ENCODE measurements at regions not wholly inside any gene's neighbourhood (a gene's known extent, or its start where the extent isn't known, plus 50 kb on each side); places are given as distances from the start of the nearest gene placed in this dataset.
"Not testable (repeated sequence)": the region's sequence is repeated elsewhere in the genome, so short reads cannot be mapped to it uniquely, and the experiment has no call there.

DNA sequence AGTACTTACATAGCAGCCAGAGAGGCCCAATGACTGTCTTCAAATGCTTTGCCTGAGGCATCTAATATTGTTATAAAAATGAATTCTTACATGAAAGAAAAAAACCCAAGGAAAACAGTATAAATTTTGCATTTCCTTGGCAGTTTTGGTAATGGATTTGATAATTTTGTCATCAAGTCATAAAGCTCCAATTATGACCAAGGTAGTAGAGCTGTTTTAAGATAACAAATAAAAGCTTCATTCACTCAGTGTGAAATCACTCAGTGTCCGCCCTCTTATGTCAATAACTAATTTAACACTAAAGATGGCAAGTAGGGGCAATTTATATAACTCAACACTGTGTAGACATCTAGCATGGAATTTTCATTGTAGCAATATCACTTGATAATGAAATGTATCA is 193.9 kb downstream of the ANKRD7 start:
- DNase-seq (ENCODE audit: low spot score) = no peak

DNA sequence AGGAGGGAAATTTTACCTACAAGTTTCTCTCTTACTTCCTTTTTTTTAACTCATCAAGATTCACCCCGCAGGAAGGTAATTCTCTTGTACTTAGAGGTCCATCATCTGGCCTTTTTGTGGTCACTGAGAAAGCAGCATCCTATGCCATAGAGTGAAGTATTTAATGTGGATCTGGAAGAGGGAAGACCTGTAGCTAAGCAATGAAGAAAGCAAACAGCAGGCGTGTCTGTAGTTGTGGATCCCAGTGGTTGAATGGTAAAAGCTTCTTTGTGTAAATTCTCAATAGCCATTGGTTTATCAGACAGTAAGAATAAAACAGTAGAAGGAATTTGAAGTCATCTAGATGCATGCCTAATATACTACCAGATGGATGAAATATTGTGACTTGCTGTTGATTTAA is 196.4 kb downstream of the ANKRD7 start:
- no peak for DNase-seq (ENCODE audit: low spot score)

DNA sequence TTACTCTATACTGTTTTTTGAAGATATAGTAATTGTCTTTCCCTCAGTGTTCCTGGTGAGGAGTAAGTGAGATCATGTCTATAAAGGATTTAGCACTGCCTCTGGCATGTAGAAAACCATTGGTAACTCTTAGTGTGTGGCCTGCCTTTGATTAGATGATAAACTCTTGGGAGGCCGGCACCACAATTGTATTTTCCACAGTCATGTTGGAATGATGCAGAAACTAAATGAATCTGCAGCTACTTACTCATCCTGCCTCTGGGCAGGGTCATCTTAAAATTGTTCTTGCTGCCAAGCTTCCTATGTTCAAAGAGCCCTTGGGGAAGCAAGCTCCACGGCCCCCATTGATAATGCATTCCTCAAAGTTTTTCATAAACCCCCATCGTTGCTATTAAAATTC is 204.6 kb downstream of the ANKRD7 start:
- no peak for DNase-seq (ENCODE audit: low spot score)

DNA sequence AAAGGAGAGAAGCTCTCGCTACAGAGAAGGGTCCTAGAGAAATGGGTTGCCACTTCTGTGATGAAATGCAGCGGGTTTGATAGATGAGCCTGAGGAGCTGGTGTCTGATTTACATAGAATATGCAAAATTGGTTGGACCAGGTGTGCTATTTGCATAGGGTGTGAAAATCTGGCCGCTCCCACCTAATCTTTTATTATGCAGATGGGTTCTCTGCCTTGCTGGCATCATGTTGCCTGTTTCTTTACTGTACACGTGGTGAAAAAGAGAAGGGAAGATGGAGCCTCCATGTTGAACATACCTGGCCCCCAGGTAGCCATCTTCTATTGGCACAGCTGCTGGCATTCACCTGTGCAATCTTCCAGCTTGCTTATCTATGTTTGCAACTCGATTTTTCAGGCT is 212.2 kb downstream of the ANKRD7 start:
- DNase-seq (ENCODE audit: low spot score) = no peak

DNA sequence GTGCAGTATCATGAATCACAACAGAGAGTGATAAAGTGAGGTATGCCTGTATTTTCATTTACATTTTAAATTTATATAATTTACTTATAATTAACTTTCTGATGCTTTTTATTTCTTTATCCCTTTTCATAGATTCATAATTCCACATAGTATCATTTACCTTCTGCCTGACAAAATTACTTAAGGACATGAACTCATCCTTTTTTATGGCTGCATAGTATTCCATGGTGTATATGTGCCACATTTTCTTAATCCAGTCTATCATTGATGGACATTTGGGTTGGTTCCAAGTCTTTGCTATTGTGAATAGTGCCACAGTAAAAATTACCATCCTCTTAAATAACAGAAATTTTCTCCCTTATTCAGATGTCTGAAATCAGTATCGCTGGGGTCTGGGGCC is 224.5 kb downstream of the ANKRD7 start:
- not testable (repeated sequence) for DNase-seq (ENCODE audit: low spot score)

DNA sequence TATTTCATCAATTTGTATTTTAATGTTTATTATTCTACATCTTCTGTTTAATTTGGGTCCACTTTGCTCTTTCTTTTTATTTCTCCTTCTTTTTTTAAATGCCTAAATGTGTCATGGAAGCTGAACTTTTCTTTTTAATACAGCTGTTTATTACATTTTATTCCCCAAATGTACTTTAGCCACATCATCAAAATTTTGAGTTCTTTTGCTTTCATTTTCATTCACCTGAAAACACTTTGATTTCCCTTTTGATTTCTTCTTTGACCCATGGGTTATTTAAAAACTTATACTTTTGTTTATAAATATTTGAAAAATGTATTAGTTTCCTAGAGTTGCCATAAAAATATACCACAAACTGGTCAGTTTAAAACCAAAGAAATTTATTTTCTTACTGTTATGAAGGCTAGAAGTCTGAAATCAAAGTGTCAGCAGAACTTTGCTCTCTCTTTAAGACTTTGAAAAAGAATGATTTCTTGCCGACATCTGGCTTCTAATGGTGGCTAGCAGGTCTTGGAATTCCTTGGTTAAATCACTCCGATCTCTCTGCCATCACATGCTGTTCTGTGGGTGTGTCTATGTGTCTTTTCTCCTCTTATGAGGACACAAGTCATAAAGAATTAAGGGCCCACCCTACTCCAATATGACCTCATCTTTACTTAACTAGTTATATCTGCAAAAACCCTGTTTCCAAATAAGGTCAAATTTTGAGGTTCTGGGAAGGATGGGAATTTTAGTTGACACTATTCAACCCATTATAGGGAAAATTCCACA is 225.5 kb downstream of the ANKRD7 start:
- no peak for DNase-seq (ENCODE audit: low spot score)

DNA sequence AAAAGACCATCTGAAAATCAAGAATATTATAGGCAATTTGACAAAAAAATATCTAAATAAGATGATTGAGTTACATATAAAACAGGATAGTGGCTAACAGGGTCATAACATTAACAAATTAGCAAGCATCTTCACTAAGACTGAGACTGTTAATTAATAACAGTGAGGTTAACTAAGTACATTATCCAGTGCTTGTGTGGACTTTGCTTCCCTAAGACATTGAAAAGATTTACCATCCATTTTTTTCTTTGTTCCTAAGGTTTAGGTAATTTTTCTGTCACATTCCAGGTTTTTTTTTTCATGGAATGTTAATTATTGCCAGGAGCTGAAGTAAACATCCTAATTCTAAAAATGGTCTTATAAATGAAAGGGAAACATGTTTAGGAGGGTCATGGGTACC is 227.6 kb downstream of the ANKRD7 start:
- no peak for DNase-seq (ENCODE audit: low spot score)

DNA sequence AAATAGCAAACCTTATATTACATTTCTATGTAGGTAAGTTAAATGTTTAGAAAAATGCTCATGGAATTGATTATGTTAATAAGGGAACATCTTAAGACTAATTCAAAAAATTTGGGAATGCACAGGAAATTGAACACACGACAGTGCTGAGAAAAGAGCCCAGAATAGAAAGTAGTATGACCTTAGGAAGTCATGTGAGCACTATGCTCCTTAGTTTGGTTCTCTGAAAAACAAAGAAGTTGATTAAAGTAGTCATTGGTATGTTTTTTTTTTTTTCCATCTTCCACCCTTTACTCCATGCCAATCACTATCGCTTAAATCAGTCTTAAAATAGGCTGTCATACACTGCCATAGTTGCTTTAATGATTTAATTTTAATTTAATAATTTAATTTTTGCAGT is 242.9 kb downstream of the ANKRD7 start:
- no peak for DNase-seq (ENCODE audit: low spot score)

DNA sequence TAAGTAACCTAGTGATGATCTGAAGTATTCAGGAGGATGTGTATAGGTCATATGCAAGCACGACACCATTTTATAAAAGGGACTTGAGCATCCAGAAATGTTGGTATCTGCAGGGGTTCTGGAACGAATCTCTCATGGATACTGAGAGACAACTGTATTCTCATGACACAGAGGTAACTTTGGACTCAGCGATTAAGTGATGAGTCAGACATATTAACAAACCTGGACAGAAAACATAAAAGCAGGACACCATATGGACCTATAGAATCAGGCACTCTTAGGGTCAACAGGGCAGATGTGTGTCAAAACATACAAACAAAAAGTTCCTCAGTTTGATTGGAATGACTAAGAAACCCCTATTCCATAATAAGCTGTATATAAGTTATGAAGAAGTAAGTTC is 248.1 kb downstream of the ANKRD7 start:
- DNase-seq (ENCODE audit: low spot score) = no peak

DNA sequence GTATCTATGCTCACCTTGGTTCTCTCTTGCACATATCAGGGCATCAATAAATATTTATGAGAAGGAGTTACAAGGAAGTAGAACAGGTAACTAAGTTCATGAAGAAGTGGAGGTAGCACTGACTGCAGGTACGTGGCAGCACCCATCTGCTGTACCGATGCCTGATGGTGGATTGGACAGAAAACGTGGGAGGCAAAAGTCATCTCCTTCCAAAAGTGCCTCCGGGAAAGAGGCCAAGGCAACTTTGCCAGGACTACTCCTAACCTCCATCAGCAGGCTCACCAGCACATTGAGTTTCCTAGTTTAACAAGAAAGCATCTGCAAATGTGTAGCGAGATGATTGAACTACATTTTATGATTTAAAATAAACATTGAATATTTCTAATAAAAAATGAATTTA is 248.8 kb downstream of the ANKRD7 start:
- no peak for DNase-seq (ENCODE audit: low spot score)

DNA sequence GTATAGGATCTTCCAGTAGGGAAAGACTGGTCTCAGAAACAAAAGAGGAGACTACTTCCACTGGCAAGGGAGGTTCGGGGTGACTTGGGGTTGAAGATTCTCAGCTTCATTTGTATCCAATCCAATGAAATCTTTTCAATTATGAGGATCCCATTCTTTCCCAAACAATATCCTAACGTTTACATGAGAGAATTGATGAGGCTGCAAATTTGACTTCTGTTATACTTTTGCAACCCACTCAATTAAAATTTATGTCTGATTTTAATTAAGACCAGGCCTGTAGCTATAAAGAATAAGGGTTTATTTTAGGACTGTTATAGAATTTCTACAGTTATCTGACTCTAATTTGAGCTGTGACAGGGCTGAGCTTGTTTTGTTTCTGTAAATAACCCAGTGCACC is 251.5 kb downstream of the ANKRD7 start:
- no peak for DNase-seq (ENCODE audit: low spot score)

DNA sequence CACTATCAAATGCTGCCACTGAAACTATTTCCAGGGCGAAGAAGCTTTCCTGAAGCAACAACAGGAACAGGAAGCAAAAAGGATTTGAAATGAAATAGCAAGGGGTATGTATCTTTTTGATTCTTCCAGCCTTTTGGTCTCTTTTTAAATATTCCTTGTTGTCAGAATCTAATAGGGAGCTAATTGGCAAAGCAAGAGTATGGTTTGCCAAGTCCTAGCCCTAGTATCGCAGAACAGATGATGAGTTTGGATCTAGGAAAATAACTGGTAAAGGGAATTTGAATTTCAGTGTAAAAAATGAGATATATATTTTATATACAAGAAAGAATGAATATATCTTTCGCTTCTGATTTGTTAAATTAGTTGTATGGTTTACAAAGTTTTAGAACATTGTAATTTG is 252.5 kb downstream of the ANKRD7 start:
- DNase-seq (ENCODE audit: low spot score) = no peak

DNA sequence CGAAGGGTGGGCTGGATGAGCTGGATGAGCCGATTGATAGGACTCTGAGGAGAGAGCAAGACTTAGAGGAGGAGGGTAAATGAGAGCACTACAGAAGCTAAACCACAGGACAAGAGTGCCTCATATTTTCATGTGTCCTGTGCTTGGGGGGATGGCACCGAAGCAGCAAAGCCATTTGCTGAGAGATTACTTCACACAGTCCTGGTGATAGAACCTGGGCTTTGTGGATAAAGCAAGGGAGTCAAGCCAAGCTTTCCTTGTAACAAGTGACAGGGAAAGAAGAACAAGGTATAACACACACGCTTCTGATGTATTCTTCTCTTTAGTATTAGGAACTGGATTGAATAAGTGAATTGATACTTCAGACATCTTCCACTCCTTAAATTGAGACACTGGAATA is 253.7 kb downstream of the ANKRD7 start:
- DNase-seq (ENCODE audit: low spot score) = no peak

DNA sequence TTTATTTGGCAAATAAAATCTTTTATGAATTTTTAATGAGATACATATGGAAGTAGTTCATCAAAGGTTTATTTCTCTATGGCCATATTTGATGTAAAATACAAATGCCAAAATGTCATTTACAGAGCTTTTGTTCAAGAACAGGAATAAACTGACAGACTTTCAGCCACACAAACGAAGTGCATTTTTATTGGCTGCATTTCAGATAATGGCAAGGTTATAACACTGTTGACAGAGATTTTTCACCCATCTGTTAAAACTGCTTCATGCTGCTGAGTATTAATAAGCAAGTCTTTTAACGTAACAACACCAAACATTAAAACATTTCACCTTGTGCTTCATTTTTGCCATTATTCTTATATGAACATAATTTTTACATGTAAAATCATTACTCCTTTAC is 254.4 kb downstream of the ANKRD7 start:
- DNase-seq (ENCODE audit: low spot score) = no peak

DNA sequence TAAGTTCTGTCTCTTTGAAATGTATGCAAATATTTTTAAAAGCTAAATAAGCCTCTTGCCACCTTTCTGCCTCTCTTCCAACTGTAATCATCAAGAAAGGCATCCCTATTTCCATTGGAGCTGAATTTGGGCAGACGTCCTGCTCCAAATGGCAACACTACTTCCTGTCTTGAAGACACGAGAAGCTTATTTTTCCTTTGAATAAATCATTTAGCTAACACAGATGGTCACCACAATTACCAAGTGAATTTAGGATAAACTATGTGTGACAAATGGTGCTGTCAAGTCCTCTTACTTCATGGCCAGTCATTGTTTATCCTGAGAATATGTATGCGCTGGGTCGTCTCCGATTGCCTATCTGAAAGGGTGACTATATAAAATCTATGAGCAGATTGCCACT is 268.0 kb downstream of the ANKRD7 start:
- no peak for DNase-seq (ENCODE audit: low spot score)

DNA sequence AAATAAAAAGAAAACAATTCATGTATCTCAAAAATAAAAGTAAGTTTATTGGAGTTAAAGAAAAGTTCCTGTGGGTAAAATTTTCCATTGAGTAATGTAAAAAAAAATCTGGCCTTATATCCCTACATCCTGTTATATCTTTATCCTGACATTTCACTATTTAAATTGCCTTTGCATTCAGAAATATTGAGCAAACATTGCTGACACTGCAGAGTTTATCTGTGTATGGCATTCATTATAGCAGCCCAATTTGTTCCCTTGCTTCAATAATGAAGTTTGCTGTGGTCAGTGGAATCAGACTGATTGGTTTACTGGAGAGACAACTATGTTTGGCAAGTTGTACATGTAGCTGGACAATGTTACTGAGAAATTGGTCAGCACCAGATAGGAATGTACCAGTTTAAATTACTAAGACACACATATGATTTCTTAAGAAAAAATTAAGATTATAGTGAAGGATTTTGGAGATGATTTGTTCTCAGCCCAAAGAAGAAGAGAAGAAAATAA is 271.7 kb downstream of the ANKRD7 start:
- no peak for DNase-seq (ENCODE audit: low spot score)

DNA sequence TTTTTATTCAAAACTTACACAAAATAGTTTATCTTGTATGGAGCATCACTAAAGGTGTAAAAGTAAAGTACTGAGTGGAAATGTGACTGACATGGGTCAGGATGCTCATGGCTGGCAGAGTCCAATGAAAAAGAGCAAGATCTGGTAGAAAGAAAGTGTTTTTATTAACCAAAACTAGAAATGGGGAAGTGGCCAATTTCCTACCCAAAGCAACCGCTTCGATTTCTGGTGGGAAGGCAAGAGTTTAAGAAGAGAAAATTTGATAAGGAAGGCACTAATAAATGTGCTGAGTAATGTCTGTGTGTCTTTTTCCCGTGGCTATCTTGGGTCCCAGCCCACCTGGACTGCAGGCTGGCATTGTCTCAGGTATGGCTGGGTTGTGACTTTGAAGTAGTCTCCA is 277.7 kb downstream of the ANKRD7 start:
- DNase-seq (ENCODE audit: low spot score) = no peak

DNA sequence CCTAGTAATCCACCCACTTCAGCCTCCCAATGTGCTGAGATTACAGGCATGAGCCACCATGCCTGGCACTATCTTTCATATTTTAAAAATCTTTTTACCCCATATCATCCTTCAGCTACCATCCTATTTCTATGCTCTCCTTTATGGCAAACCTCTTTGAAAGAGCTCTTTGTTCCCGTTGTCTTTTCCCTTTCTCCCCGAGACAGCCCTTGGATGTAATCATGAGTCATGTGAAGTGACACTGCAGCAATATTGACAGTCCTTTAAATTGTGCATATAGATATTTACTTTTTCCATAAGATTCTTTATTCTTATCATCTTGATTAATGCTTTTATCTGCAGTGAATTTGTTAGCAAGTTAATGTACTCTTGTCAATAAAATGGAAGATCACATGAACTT is 286.6 kb downstream of the ANKRD7 start:
- no peak for DNase-seq (ENCODE audit: low spot score)

DNA sequence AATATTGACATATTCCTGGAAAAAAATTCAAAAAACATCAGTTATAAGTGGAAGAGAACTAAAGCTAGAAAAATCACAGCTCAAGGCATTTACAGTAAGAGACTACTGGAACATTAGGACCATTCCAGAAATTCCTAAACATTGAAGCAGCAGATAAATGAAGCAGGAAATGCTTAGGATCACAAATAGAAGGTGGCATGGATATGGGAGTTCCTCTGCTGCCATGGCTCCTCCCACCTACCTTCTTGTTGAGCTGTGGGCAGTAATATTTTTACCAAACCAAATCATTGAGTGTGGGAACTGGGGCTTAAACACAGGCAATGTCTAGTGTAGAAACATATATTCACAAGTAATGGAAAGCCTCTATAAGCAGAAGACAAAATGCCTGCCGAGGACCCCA is 292.8 kb downstream of the ANKRD7 start:
- no peak for DNase-seq (ENCODE audit: low spot score)

DNA sequence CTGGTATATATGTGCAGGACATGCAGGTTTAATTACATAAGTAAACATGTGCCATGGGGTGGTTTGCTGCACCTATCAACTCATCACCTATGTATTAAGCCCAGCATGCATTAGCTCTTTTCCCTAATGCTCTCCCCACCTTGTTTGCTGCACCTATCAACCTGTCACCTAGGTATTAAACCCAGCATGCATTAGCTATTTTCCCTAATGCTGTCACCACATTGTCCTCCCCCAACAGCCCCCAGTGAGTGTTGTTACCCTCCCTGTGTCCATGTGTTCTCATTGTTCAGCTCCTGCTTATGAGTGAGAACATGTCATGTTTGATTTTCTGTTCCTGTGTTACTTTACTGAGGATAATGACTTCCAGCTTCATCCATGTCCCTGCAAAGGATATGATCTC is 300.5 kb downstream of the ANKRD7 start:
- DNase-seq (ENCODE audit: low spot score) = no peak

DNA sequence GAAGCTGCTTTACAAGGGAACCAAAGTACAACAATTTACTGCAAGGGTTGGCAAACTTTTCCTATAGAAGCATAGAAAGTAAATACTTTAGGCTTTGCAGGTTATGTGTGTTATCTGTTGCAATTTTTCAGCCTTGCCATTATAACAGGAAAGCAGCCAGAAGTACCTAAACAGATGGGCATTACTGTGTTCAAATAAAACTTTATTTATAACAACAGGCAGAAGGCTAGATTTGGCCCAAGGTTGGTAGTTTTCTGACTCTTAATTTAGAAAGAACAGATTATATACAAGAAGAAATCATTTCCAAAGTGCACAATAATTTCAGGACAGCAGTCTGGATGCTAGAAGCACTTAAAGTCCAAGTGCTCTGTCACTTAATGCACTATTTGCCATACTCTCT is 307.1 kb downstream of the ANKRD7 start:
- no peak for DNase-seq (ENCODE audit: low spot score)

DNA sequence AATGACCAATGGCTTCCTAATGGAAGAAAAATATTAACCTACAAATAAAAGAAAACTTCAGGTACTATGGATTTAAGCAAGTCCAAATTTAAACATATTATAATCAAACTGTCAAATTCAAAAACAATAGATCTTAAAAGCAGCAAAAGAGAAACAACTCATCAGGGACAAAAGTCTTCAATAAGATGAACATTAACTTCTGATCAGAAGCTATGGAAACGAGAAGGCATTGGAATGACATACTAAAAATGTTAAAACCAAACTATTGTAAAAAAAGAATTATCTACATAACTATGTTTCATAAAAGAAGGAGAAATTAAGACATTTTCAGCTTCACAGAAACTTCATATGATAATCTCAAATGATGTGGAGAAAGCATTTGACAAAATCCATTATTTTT is 334.7 kb downstream of the ANKRD7 start:
- no peak for DNase-seq (ENCODE audit: low spot score)

DNA sequence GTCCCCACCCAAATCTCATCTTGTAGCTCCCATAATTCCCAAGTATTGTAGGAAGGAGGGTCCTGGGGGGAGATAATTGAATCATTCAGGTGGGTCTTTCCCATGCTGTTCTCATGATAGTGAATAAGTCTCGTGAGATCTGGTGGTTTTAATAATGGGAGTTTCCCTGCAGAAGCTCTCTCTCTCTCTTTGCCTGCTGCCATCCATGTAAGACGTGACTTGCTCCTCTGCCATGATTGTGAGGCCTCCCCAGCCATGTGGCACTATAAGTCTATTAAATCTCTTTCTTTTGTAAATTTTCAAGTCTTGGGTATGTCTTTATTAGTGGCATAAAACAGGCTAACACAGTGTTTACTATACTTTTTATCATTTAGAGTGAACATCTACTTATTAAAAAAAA is 338.8 kb downstream of the ANKRD7 start:
- DNase-seq (ENCODE audit: low spot score) = no peak

DNA sequence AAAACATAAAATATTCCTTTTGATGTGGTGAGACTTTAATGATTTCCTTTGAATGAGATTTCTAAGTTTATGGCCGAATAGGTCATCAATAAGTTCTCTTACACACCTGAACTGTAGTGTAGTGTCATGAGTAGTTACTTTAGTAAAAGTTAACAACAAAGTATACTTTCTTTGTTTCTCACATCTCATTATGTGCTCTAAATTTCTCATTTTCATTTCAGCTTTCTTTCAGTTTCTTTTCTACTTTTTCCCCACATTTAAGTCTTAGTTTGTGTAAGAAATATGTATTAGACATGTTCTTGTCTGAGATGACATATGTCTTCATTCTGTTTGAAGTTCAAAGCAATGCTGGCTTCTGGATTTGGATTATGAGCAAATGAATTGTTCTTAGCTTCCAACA is 348.1 kb downstream of the ANKRD7 start:
- DNase-seq (ENCODE audit: low spot score) = no peak
